ACC112 (cell line): ENCODE measurements at regions not wholly inside any gene's neighbourhood (a gene's known extent, or its start where the extent isn't known, plus 50 kb on each side); places are given as distances from the start of the nearest gene placed in this dataset.

Experiments used
- H2AFZ ChIP-seq: fragments of 200-600 bp; sonication (generic); one replicate; pipeline ENCODE4 v1.6.0; 2017; ENCODE audit warnings: antibody characterized with exemption, low read length; ENCODE audit not compliant: unreplicated experiment
- H3K27ac ChIP-seq: fragments of 200-600 bp; sonication (generic); 2 replicates; pipeline ENCODE4 v1.5.1; 2014; ENCODE audit warnings: low read depth, mild to moderate bottlenecking, antibody characterized with exemption, low read length, moderate library complexity
- H3K27me3 ChIP-seq: fragments of 200-600 bp; sonication (generic); 2 replicates; pipeline ENCODE4 v1.6.1; 2014; ENCODE audit warnings: mild to moderate bottlenecking, antibody characterized with exemption, low read length, moderate library complexity, mixed read lengths; ENCODE audit not compliant: insufficient read depth
- H3K36me3 ChIP-seq: fragments of 200-600 bp; sonication (generic); 2 replicates; pipeline ENCODE4 v1.6.1; 2016; ENCODE audit warnings: mild to moderate bottlenecking, antibody characterized with exemption, low read length, moderate library complexity, mixed read lengths; ENCODE audit not compliant: insufficient read depth
- H3K4me1 ChIP-seq: fragments of 200-600 bp; sonication (generic); one replicate; pipeline ENCODE4 v1.6.1; 2016; ENCODE audit warnings: low read length, mixed read lengths; ENCODE audit not compliant: insufficient read depth, unreplicated experiment, control insufficient read depth
- H3K4me3 ChIP-seq: fragments of 200-600 bp; sonication (generic); 2 replicates; pipeline ENCODE4 v1.5.1; 2014; ENCODE audit warnings: mild to moderate bottlenecking, low read depth, low read length
- H3K79me2 ChIP-seq: fragments of 200-600 bp; sonication (generic); one replicate; pipeline ENCODE4 v1.6.0; 2016; ENCODE audit warnings: low read length; ENCODE audit not compliant: control insufficient read depth, unreplicated experiment, insufficient read depth

DNA sequence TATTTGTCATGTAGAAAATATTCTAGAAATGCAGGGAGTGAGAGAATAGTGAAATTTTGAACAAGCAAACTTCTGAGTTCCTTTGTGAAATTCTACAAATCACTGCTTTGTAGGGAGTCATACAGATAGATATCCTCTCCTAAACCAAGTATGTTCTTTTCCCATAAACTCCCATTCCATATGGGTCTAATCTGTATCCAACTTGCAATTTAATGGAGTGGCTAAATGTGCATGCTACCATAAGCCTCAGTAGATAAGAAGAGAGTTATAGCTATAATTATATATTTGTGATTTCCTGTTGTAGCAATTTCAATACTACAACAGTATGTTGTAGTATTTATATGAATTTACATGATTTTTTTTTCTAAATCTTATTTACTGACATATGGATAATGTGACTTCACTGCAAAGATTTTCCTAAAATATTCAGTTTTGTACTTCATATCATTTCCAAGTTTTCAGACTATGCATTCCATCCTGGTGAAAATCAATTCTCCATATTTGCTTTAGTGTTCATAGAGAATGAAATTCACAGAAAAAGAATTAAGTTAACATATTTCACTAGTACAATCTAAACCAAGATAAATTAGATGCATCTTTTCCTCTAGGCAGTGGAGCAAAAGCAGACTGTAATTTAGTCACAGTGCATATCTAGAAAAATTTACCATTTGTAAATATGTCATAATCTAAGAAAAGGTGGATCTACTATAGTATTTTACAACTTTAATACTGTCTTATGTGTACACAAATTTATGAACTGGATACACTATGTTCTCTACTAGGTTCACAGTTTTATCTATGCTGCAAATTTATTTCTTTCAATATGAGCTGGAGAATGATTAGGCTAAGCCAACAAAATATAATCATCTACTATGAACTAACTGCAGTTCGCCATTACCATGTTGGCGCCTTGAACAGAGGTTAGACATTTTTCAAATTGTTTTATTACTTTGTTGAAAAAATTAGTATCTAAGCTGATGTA lies 372.9 kb upstream of the NDST3 start:
- Histone ChIP-seq H3K36me3 (no peaks in the 10 kb centered on the region), H3K4me1 (no peaks in the 10 kb centered on the region), H3K4me3 (no peak overlapping the region), H2AFZ (no peak overlapping the region), H3K79me2 (no peaks in the 10 kb centered on the region), H3K27ac (no peak overlapping the region), H3K27me3 (no peaks in the 10 kb centered on the region)

DNA sequence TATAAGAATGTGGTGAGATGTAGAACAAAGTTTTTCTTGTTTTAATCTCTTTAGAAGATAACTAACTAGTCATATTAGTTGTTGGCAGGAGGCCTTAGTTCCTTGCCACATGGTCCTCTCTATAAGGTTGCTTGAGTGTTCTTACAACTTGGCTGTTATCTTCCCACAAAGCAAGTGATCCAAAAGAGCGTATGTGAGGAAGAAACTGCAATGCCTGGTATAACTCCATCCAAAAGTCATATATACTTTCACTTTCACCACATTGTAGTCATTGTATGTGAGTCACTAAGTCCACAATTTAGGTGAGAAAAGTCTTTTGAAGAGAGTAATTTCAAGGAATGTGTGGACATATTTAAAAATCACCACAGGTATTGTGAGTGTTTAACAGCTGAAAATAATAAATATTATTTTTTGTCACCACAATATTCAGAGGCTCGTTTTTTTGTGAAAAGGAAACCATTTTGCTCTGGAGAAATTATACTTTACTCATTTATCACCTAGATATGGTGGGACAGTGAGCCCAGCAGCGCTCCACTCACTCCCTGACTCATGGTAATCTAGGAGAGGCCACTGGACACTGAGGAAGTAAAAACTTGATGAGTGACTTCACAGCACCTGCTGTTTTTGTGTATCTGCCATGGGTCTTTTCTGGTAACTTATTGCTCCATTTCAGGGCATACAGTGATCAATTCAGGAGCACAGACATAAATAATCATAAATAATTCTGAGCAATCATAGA lies 369.4 kb upstream of the NDST3 start:
- Histone ChIP-seq H3K4me1 (no peaks in the 10 kb centered on the region), H3K27ac (no peak overlapping the region), H2AFZ (no peak overlapping the region), H3K4me3 (no peak overlapping the region), H3K36me3 (no peaks in the 10 kb centered on the region), H3K27me3 (no peaks in the 10 kb centered on the region), H3K79me2 (no peaks in the 10 kb centered on the region)

DNA sequence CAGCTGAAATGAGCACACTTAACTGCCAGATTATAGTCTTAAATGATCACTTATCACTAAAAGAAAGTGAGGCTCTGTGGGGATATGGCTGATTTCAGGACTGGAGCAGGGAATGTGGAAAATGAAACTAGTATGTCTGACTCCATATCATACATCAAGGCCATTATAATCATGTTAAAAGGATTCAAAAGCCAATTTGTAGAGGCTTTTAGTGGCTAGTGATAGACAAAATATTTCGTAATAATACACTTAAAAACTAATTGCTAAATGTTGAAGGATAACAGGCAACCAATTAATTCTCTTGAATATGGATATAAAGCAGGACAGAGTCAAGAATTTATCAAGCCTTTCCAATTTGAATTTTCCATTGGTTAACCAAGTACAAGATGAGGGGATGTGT lies 358.1 kb upstream of the NDST3 start:
- Histone ChIP-seq H3K4me1 (no peaks in the 10 kb centered on the region), H3K27ac (no peak overlapping the region), H3K27me3 (no peaks in the 10 kb centered on the region), H2AFZ (no peak overlapping the region), H3K4me3 (no peak overlapping the region), H3K36me3 (no peaks in the 10 kb centered on the region), H3K79me2 (no peaks in the 10 kb centered on the region)

DNA sequence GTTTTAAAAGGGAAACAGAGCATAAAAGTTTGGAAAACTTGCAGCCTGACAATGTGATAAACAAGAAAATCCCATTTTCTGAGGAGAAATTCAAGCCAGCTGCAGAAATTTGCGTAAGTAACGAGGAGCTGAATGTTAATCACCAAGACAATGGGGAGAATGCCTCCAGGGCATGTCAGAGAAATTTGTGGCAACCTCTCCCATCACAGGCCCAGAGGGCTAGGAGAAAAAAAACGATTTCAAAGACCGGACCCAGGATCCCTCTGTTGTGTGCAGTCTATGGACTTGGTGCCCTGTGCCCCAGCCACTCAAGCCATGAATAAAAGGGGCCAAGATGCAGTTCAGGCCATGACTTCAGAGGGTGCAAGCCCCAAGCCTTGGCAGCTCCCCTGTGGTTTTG lies 355.4 kb upstream of the NDST3 start:
- no peak overlapping the region for H2AFZ ChIP-seq

DNA sequence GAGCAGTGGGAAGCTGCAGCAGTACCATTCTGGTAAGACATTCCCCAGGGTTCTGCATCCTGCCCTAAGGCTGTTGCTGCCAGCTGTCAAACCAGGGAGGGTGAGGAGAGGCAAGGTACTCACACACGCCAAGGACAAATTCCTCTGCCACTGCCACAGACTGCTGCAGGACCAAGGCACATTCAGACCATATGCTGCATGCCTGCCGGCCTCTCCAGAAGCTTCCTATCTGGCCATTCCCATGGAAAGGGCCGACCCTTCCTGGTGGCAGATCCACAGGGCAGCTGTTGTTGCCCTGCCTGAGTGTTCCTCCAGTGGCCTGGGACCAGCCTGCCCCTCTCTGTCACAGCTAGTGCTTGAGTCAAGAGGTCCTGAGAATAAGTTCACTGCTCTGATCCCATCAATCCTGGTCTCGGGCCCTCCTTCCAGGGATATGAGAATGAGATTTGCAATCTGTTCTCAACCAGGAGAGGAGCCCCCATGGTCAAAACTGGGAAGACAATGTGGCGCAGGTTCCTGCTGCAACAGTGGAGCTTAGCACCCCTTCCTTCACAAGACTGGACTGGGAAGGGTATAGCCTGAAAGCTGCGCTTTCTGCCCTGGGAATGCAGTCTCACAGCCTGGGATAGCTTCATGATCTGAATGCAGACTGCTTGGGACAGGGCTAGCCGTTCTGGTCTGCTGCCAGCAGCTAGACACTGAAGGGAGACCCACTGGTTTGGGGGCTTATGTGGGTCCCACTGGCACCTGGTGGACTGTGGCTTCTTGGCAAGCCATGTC lies 342.5 kb upstream of the NDST3 start:
- no peaks in the 10 kb centered on the region for H3K36me3 ChIP-seq
- H3K79me2 ChIP-seq = no peaks in the 10 kb centered on the region
- H3K4me1 ChIP-seq = no peaks in the 10 kb centered on the region
- H3K27me3 ChIP-seq = no peaks in the 10 kb centered on the region
- H3K4me3 ChIP-seq = no peak overlapping the region
- H2AFZ ChIP-seq = no peak overlapping the region
- H3K27ac ChIP-seq = no peak overlapping the region

More for the DNA sequence above, 355.4 kb upstream of the NDST3 start:
- no peaks in the 10 kb centered on the region for H3K36me3 ChIP-seq
- H3K4me3 ChIP-seq = no peak overlapping the region
- H3K4me1 ChIP-seq = no peaks in the 10 kb centered on the region
- H3K27ac ChIP-seq = no peak overlapping the region
- H3K27me3 ChIP-seq = no peaks in the 10 kb centered on the region
- no peaks in the 10 kb centered on the region for H3K79me2 ChIP-seq

DNA sequence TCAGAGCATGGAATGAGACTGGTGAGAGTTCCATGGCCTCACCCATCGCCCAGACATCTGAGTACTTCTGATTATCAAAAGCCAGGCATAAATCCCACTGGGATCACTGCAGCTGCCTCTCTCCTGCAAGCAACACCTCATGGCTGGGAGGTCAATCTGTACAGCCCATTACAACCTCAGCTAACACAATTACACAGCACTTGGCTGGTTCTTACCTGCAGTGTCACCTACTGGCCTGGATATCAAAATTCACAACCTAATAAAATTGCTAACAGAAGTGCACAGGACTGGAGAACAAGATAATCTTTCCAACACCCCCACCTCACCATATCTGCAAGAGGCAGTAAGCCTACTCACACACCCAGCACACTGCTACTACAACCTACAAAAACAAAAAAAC lies 341.7 kb upstream of the NDST3 start:
- H3K27me3 ChIP-seq = no peaks in the 10 kb centered on the region
- H3K36me3 ChIP-seq = no peaks in the 10 kb centered on the region
- no peaks in the 10 kb centered on the region for H3K4me1 ChIP-seq
- H3K27ac ChIP-seq = no peak overlapping the region
- H2AFZ ChIP-seq = no peak overlapping the region
- no peaks in the 10 kb centered on the region for H3K79me2 ChIP-seq
- H3K4me3 ChIP-seq = no peak overlapping the region

DNA sequence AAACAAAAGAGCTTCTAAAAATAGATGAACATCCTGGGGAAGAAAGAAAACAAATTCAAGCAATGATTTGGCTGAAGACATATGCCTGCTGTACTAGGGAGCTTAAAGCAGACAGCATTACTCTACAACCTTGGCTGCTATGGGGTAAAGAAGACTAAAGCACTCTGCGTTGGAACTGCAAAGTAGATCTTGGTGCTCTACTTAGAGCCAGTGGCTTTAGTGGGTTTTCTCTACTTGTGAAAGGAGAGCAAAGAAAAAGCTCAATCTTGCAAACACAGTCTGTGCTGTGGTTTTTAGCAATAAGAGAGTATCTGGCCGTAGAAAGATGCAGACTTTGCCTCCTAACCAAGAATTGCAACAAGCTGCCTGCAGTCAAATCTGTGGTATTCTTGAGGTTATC lies 334.7 kb upstream of the NDST3 start:
- H3K4me3 ChIP-seq = no peak overlapping the region
- no peak overlapping the region for H2AFZ ChIP-seq
- no peaks in the 10 kb centered on the region for H3K4me1 ChIP-seq
- no peak overlapping the region for H3K27ac ChIP-seq
- H3K27me3 ChIP-seq = no peaks in the 10 kb centered on the region
- no peaks in the 10 kb centered on the region for H3K36me3 ChIP-seq
- H3K79me2 ChIP-seq = no peaks in the 10 kb centered on the region

DNA sequence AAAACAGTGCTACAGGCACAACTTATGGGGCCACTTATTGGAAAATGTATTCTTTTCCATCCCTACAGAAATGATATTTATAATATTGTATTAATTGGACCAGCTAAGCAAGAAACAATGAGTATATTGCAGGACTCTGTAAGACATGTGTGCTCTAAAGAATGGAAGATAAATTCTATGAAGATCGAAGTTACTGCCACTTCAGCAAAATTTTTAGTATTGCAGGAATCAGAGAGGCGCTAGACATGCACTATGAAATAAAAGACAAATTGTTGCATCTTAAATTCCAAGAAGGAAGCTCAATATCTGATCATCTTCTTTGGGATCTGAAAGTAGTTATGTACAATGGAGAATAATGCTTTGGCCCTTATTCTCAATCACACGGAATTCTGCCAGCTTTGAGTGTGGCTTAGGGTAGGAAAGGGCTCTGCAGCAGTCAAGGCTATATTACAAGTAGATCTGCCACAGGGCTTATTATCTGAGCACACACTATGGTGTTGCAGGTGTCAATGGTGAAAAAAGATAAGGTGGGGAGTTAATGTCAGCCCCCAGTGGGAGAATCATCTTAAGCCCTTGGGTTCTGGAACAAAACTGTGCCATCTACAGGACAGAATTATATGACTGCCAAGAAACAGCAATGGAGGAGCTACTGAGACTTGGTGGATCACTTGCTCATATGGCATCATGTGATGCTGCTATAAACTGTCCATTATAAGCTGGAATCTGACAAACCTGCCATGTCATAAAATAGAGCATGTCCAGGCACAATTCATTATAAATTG lies 334.0 kb upstream of the NDST3 start:
- no peak overlapping the region for H3K4me3 ChIP-seq
- no peak overlapping the region for H2AFZ ChIP-seq
- H3K36me3 ChIP-seq = no peaks in the 10 kb centered on the region
- H3K27ac ChIP-seq = no peak overlapping the region
- no peaks in the 10 kb centered on the region for H3K27me3 ChIP-seq
- no peaks in the 10 kb centered on the region for H3K79me2 ChIP-seq
- no peaks in the 10 kb centered on the region for H3K4me1 ChIP-seq

DNA sequence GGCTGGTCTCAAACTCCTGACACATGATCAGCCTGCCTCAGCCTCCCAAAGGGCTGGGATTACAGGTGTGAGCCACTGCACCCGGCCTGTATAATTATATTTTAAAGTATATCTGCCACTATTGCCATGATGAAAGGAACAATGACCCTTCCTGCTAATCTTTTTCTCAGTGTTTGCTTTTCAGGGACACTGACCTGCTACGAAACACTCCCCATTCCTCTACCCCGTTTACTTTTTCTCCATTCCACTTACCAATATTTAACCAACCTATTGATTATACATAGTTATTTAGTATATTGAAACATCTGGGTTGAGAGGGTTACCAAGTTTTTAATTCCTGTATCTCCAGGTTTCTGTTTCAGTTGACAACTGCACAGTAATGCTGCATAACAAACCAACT lies 331.9 kb upstream of the NDST3 start:
- H3K4me1 ChIP-seq = no peaks in the 10 kb centered on the region
- no peaks in the 10 kb centered on the region for H3K79me2 ChIP-seq
- no peak overlapping the region for H3K4me3 ChIP-seq
- H3K27me3 ChIP-seq = no peaks in the 10 kb centered on the region
- no peaks in the 10 kb centered on the region for H3K36me3 ChIP-seq
- no peak overlapping the region for H3K27ac ChIP-seq
- no peak overlapping the region for H2AFZ ChIP-seq

DNA sequence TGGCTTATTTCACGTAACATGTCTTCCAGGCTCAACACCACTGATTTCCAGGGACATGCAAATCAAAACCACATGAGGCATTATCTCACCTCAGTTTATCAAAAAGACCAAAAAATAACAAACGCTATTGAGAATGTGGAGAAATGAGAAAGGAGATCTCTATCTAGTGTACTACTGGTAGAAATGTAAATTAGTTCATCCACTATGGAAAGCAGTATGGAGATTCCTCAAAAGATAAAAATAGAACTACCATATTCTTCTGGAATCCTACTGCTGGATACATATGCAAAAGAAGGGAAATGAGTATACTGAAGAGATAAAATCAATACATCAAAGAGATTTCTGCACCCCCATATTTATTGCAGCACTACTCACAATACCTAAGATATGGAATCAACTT lies 329.6 kb upstream of the NDST3 start:
- no peaks in the 10 kb centered on the region for H3K27me3 ChIP-seq
- no peak overlapping the region for H3K4me3 ChIP-seq
- H3K27ac ChIP-seq = no peak overlapping the region
- no peaks in the 10 kb centered on the region for H3K4me1 ChIP-seq
- H2AFZ ChIP-seq = no peak overlapping the region
- H3K79me2 ChIP-seq = no peaks in the 10 kb centered on the region
- H3K36me3 ChIP-seq = no peaks in the 10 kb centered on the region
